Chondrocyte (in vitro differentiated cells): ENCODE measurements at regions not wholly inside any gene's neighbourhood (a gene's known extent, or its start where the extent isn't known, plus 50 kb on each side); places are given as distances from the start of the nearest gene placed in this dataset.
"Not testable (repeated sequence)": the region's sequence is repeated elsewhere in the genome, so short reads cannot be mapped to it uniquely, and the experiment has no call there.

Source experiments
- DNase-seq: peaks from one replicate; pipeline ENCODE4 v3.0.0; 2021; ENCODE audit warnings: mixed read lengths, low spot score
- H3K27ac Mint-ChIP-seq: one replicate; pipeline ENCODE4 v1.8.0; 2021; ENCODE audit warnings: mild to moderate bottlenecking, moderate library complexity, mixed read lengths; ENCODE audit not compliant: unreplicated experiment
- H3K27me3 Mint-ChIP-seq: 2 replicates; pipeline ENCODE4 v1.8.0; 2021; ENCODE audit warnings: low read depth, mixed read lengths
- H3K36me3 Mint-ChIP-seq: 2 replicates; pipeline ENCODE4 v1.8.0; 2021; ENCODE audit warnings: low read depth, mixed read lengths
- H3K4me1 Mint-ChIP-seq: 2 replicates; pipeline ENCODE4 v1.8.0; 2021; ENCODE audit warnings: low read depth, mild to moderate bottlenecking, mixed read lengths
- H3K4me3 Mint-ChIP-seq: one replicate; pipeline ENCODE4 v1.8.0; 2021; ENCODE audit warnings: mild to moderate bottlenecking, moderate library complexity, mixed read lengths; ENCODE audit not compliant: unreplicated experiment
- H3K9me3 Mint-ChIP-seq: 2 replicates; pipeline ENCODE4 v1.8.0; 2021; ENCODE audit warnings: low read depth, mixed read lengths
- TF ChIP-seq, protein P1 (sequence below): fragments of 200-600 bp; sonication (generic); IDR thresholded peaks from 2 replicates; pipeline ENCODE4 v1.5.0; 2021; ENCODE audit warnings: antibody characterized with exemption, mild to moderate bottlenecking, moderate library complexity

DNA sequence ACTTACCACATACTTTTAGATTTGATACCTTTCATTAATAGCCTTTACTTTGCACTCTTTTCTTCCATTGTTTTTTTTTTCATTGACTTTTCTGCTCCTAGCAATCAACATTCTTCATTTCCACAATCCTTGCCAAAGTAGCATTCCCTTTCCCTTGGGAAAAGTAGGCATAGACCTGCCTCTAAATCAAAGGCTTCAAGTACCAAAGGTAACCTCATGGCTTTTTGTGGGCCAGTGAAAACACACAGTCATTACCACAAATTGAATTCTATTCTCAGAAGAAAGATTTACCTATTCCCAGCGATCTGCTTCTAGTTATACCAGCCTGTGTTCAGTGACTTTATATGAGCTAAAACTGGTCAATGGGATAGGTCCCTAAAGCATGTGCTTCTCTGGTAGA lies 109.2 kb downstream of the SOCS6 start:
- H3K9me3 Mint-ChIP-seq = peaks cover 4% of the 10 kb centered on the region
- no peak overlapping the region for H3K27ac Mint-ChIP-seq
- TF ChIP-seq, protein P1, sequence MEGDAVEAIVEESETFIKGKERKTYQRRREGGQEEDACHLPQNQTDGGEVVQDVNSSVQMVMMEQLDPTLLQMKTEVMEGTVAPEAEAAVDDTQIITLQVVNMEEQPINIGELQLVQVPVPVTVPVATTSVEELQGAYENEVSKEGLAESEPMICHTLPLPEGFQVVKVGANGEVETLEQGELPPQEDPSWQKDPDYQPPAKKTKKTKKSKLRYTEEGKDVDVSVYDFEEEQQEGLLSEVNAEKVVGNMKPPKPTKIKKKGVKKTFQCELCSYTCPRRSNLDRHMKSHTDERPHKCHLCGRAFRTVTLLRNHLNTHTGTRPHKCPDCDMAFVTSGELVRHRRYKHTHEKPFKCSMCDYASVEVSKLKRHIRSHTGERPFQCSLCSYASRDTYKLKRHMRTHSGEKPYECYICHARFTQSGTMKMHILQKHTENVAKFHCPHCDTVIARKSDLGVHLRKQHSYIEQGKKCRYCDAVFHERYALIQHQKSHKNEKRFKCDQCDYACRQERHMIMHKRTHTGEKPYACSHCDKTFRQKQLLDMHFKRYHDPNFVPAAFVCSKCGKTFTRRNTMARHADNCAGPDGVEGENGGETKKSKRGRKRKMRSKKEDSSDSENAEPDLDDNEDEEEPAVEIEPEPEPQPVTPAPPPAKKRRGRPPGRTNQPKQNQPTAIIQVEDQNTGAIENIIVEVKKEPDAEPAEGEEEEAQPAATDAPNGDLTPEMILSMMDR = no peak
- H3K4me1 Mint-ChIP-seq = no peaks in the 10 kb centered on the region
- no peak for DNase-seq
- peaks cover 2% of the 10 kb centered on the region for H3K36me3 Mint-ChIP-seq
- H3K4me3 Mint-ChIP-seq = no peak overlapping the region
- H3K27me3 Mint-ChIP-seq = no peaks in the 10 kb centered on the region

GRCh38 chr18:70397259-70397925 lies 108.5 kb downstream of the SOCS6 start:
- no peak for DNase-seq

GRCh38 chr18:70395771-70396170 lies 106.9 kb downstream of the SOCS6 start:
- not testable (repeated sequence) for H3K9me3 Mint-ChIP-seq, H3K36me3 Mint-ChIP-seq, H3K27ac Mint-ChIP-seq, H3K4me1 Mint-ChIP-seq, H3K27me3 Mint-ChIP-seq, H3K4me3 Mint-ChIP-seq, DNase-seq

More at GRCh38 chr18:70397259-70397925, 108.5 kb downstream of the SOCS6 start:
- Mint-ChIP-seq H3K4me3 (no peak overlapping the region), H3K27ac (no peak overlapping the region), H3K9me3 (peaks cover 4% of the 10 kb centered on the region), H3K4me1 (no peaks in the 10 kb centered on the region), H3K36me3 (peaks cover 2% of the 10 kb centered on the region), H3K27me3 (no peaks in the 10 kb centered on the region)
- TF ChIP-seq, protein P1 = no peak

- Mint-ChIP-seq H3K27ac (no peak overlapping the region), H3K4me3 (no peak overlapping the region), H3K27me3 (no peaks in the 10 kb centered on the region), H3K36me3 (peaks cover 2% of the 10 kb centered on the region), H3K9me3 (peaks cover 4% of the 10 kb centered on the region), H3K4me1 (no peaks in the 10 kb centered on the region)
- TF ChIP-seq, protein P1 = no peak
- DNase-seq = no peak
These were observed 105.8 kb downstream of the SOCS6 start for GRCh38 chr18:70394672-70395071.

DNA sequence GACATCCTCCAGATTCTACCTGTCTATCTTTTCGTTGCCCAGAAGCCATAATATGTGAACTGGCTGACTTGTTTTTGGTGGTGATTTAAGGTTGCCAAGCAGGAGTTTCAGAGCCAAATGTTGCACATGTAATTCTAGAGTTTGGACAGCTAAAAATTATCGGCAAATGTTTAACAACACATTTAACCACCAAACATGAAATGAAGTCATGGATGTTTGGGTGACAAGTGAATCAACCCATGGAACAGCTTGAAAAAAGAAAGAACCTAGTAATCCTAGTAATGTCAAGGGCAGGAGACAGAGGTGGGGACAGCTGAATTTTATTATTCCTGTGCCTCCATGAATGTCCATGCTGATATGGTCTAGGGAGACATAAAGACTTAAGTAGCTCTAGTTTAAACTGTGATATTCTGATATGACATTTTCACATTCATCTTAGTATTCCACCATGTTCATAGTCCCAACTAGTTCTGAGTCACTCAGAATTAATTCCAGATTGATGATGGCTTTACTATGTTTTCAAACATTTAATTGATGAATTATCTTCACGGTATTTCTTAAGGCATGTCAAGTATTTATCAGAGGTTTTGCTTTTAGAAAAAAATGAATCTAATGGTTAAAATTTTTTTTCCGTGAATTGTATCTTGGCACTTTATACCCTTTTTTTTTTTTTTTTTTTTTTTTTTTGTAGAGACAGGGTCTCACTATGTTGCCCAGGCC lies 101.7 kb downstream of the SOCS6 start:
- H3K4me3 Mint-ChIP-seq = no peak overlapping the region
- DNase-seq = no peak
- H3K36me3 Mint-ChIP-seq = no peaks in the 10 kb centered on the region
- H3K27me3 Mint-ChIP-seq = no peaks in the 10 kb centered on the region
- H3K4me1 Mint-ChIP-seq = no peaks in the 10 kb centered on the region
- no peak overlapping the region for H3K27ac Mint-ChIP-seq
- TF ChIP-seq, protein P1 = no peak
- H3K9me3 Mint-ChIP-seq = no peaks in the 10 kb centered on the region

- not testable (repeated sequence) for H3K4me3 Mint-ChIP-seq, H3K36me3 Mint-ChIP-seq, H3K27ac Mint-ChIP-seq, H3K27me3 Mint-ChIP-seq, DNase-seq, H3K9me3 Mint-ChIP-seq
- peaks cover 15% of the 10 kb centered on the region for H3K4me1 Mint-ChIP-seq
These were observed 100.2 kb downstream of the SOCS6 start for GRCh38 chr18:70389036-70389435.
